WTC11 (cell line): ENCODE measurements at regions not wholly inside any gene's neighbourhood (a gene's known extent, or its start where the extent isn't known, plus 50 kb on each side); places are given as distances from the start of the nearest gene placed in this dataset.

Experiments used
- CTCF ChIP-seq: fragments of 200-600 bp; IDR thresholded peaks from 2 replicates; pipeline ENCODE4 v1.8.0; 2022; ENCODE audit warnings: antibody characterized with exemption
- ETV6 ChIP-seq: sonication (generic); formaldehyde crosslinking; IDR thresholded peaks from 2 replicates; pipeline ENCODE4 v1.8.1; 2022; ENCODE audit warnings: mild to moderate bottlenecking, missing genetic modification reagents
- MAX ChIP-seq: sonication (generic); formaldehyde crosslinking; IDR thresholded peaks from 2 replicates; pipeline ENCODE4 v1.8.0; 2022; ENCODE audit warnings: mild to moderate bottlenecking, missing genetic modification reagents
- USF1 ChIP-seq: sonication (generic); formaldehyde crosslinking; IDR thresholded peaks from 2 replicates; pipeline ENCODE4 v1.8.0; 2022; ENCODE audit warnings: mild to moderate bottlenecking, missing genetic modification reagents
- TF ChIP-seq, protein P1 (sequence below): sonication (generic); formaldehyde crosslinking; IDR thresholded peaks from 2 replicates; pipeline ENCODE4 v1.8.0; 2023; ENCODE audit warnings: missing genetic modification reagents

DNA sequence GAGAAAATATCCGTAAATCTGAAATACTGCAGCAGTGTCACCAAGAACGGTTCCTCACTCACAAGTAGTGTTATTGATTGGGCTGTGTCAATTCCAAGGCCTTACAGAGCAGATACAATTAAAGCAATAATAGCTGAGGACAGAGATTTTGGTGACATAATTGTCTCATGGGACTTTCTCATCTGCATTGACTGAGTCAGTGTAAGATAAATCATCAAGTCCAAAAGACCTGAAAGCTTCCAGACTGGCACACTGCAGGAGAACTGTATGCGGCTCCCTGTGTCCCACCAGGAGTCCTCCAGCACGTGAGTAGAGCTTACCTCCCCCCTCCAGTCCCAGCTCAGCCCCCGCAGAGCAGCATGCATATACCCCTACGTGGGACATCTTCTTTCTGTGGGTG lies 655.2 kb upstream of the ARID1B start:
- TF ChIP-seq CTCF (no peak), ETV6 (CRISPR knock-in tag) (no peak), USF1 (CRISPR knock-in tag) (no peak), MAX (no peak)
- TF ChIP-seq, protein P1, sequence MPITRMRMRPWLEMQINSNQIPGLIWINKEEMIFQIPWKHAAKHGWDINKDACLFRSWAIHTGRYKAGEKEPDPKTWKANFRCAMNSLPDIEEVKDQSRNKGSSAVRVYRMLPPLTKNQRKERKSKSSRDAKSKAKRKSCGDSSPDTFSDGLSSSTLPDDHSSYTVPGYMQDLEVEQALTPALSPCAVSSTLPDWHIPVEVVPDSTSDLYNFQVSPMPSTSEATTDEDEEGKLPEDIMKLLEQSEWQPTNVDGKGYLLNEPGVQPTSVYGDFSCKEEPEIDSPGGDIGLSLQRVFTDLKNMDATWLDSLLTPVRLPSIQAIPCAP (CRISPR knock-in tag): no peak
